Stimulated activated memory B cell treated with anti-CD40 and anti-IgM and Interleukin-4, amounts not matched to agents 10 μg/mL and 1 μg/mL and 100 μg/mL, for 72 hours (primary cell): ENCODE measurements at regions not wholly inside any gene's neighbourhood (a gene's known extent, or its start where the extent isn't known, plus 50 kb on each side); places are given as distances from the start of the nearest gene placed in this dataset.

Source experiments
- ATAC-seq: fragments of 150-1000 bp; cut with Tn5 transposase; 2 replicates; pipeline ENCODE4 v1.10.0; 2021
- H3K27ac Mint-ChIP-seq: one replicate; pipeline ENCODE4 v1.8.0; 2022; ENCODE audit warnings: mild to moderate bottlenecking, mixed read lengths
- H3K27me3 Mint-ChIP-seq: one replicate; pipeline ENCODE4 v1.8.0; 2022; ENCODE audit warnings: mixed read lengths
- H3K36me3 Mint-ChIP-seq: one replicate; pipeline ENCODE4 v1.8.0; 2022; ENCODE audit warnings: mixed read lengths
- H3K4me1 Mint-ChIP-seq: one replicate; pipeline ENCODE4 v1.8.0; 2022; ENCODE audit warnings: mixed read lengths
- H3K4me3 Mint-ChIP-seq: one replicate; pipeline ENCODE4 v1.8.0; 2022; ENCODE audit warnings: mild to moderate bottlenecking, moderate library complexity, mixed read lengths
- H3K9me3 Mint-ChIP-seq: one replicate; pipeline ENCODE4 v1.8.0; 2022; ENCODE audit warnings: mixed read lengths

- no peak overlapping the region for H3K27ac Mint-ChIP-seq
Measured at GRCh38 chr10:108436096-108436495, 1271.6 kb upstream of the SORCS1 start.

GRCh38 chr10:108434559-108435252, 1270.2 kb upstream of the SORCS1 start:
- Mint-ChIP-seq H3K4me1 (no peaks in the 10 kb centered on the region), H3K4me3 (no peak overlapping the region), H3K36me3 (no peaks in the 10 kb centered on the region), H3K27ac (no peak overlapping the region), H3K9me3 (no peaks in the 10 kb centered on the region), H3K27me3 (no peaks in the 10 kb centered on the region)
- no peak for ATAC-seq

More at GRCh38 chr10:108436096-108436495, 1271.6 kb upstream of the SORCS1 start:
- Mint-ChIP-seq H3K9me3 (no peaks in the 10 kb centered on the region), H3K4me3 (no peak overlapping the region), H3K36me3 (no peaks in the 10 kb centered on the region), H3K27me3 (no peaks in the 10 kb centered on the region), H3K4me1 (no peaks in the 10 kb centered on the region)
- no peak for ATAC-seq

- Mint-ChIP-seq H3K4me1 (no peaks in the 10 kb centered on the region), H3K27me3 (no peaks in the 10 kb centered on the region), H3K4me3 (no peak overlapping the region), H3K9me3 (no peaks in the 10 kb centered on the region), H3K36me3 (no peaks in the 10 kb centered on the region), H3K27ac (no peak overlapping the region)
- ATAC-seq, result peak; percentile 13
Measured at GRCh38 chr10:108427146-108427545, 1262.6 kb upstream of the SORCS1 start.

GRCh38 chr10:108425283-108425964, 1260.9 kb upstream of the SORCS1 start:
- no peaks in the 10 kb centered on the region for H3K4me1 Mint-ChIP-seq
- H3K9me3 Mint-ChIP-seq, result no peaks in the 10 kb centered on the region
- no peaks in the 10 kb centered on the region for H3K36me3 Mint-ChIP-seq
- H3K27me3 Mint-ChIP-seq, result no peaks in the 10 kb centered on the region
- H3K27ac Mint-ChIP-seq, result no peak overlapping the region
- H3K4me3 Mint-ChIP-seq, result no peak overlapping the region
- ATAC-seq, result no peak

- no peak for ATAC-seq
- H3K27ac Mint-ChIP-seq, result no peak overlapping the region
- H3K9me3 Mint-ChIP-seq, result no peaks in the 10 kb centered on the region
- H3K4me1 Mint-ChIP-seq, result no peaks in the 10 kb centered on the region
- H3K4me3 Mint-ChIP-seq, result no peak overlapping the region
- no peaks in the 10 kb centered on the region for H3K27me3 Mint-ChIP-seq
- no peaks in the 10 kb centered on the region for H3K36me3 Mint-ChIP-seq
Measured at GRCh38 chr10:108424656-108425055, 1260.2 kb upstream of the SORCS1 start.

- H3K4me1 Mint-ChIP-seq, result no peaks in the 10 kb centered on the region
- H3K27ac Mint-ChIP-seq, result no peak overlapping the region
- ATAC-seq, result no peak
- H3K27me3 Mint-ChIP-seq, result no peaks in the 10 kb centered on the region
- H3K4me3 Mint-ChIP-seq, result no peak overlapping the region
- H3K9me3 Mint-ChIP-seq, result no peaks in the 10 kb centered on the region
- H3K36me3 Mint-ChIP-seq, result no peaks in the 10 kb centered on the region
Measured at GRCh38 chr10:108422286-108422685, 1257.8 kb upstream of the SORCS1 start.

GRCh38 chr10:108421266-108421665, 1256.8 kb upstream of the SORCS1 start:
- Mint-ChIP-seq H3K27me3 (no peaks in the 10 kb centered on the region), H3K9me3 (no peaks in the 10 kb centered on the region), H3K4me1 (no peaks in the 10 kb centered on the region), H3K36me3 (no peaks in the 10 kb centered on the region), H3K4me3 (no peak overlapping the region), H3K27ac (no peak overlapping the region)
- no peak for ATAC-seq

GRCh38 chr10:108413954-108414353, 1249.4 kb upstream of the SORCS1 start:
- H3K4me3 Mint-ChIP-seq, result no peak overlapping the region
- no peak overlapping the region for H3K27ac Mint-ChIP-seq
- H3K9me3 Mint-ChIP-seq, result no peaks in the 10 kb centered on the region
- H3K27me3 Mint-ChIP-seq, result no peaks in the 10 kb centered on the region
- ATAC-seq, result no peak
- no peaks in the 10 kb centered on the region for H3K36me3 Mint-ChIP-seq
- H3K4me1 Mint-ChIP-seq, result no peaks in the 10 kb centered on the region

- Mint-ChIP-seq H3K27ac (no peak overlapping the region), H3K9me3 (no peaks in the 10 kb centered on the region), H3K4me3 (no peak overlapping the region), H3K27me3 (no peaks in the 10 kb centered on the region), H3K4me1 (no peaks in the 10 kb centered on the region), H3K36me3 (no peaks in the 10 kb centered on the region)
- ATAC-seq, result no peak
Measured at GRCh38 chr10:108412323-108412722, 1247.8 kb upstream of the SORCS1 start.

- H3K27ac Mint-ChIP-seq, result no peak overlapping the region
- no peaks in the 10 kb centered on the region for H3K36me3 Mint-ChIP-seq
- no peaks in the 10 kb centered on the region for H3K9me3 Mint-ChIP-seq
- no peak overlapping the region for H3K4me3 Mint-ChIP-seq
- no peak for ATAC-seq
- no peaks in the 10 kb centered on the region for H3K27me3 Mint-ChIP-seq
- no peaks in the 10 kb centered on the region for H3K4me1 Mint-ChIP-seq
Measured at GRCh38 chr10:108411894-108412293, 1247.4 kb upstream of the SORCS1 start.

GRCh38 chr10:108411206-108411605, 1246.7 kb upstream of the SORCS1 start:
- Mint-ChIP-seq H3K27ac (no peak overlapping the region), H3K4me1 (no peaks in the 10 kb centered on the region), H3K27me3 (no peaks in the 10 kb centered on the region), H3K36me3 (no peaks in the 10 kb centered on the region), H3K9me3 (no peaks in the 10 kb centered on the region), H3K4me3 (no peak overlapping the region)
- no peak for ATAC-seq

- Mint-ChIP-seq H3K27me3 (no peaks in the 10 kb centered on the region), H3K4me1 (no peaks in the 10 kb centered on the region), H3K36me3 (no peaks in the 10 kb centered on the region), H3K27ac (no peak overlapping the region), H3K4me3 (no peak overlapping the region), H3K9me3 (no peaks in the 10 kb centered on the region)
- ATAC-seq, result no peak
Measured at GRCh38 chr10:108410236-108410635, 1245.7 kb upstream of the SORCS1 start.

GRCh38 chr10:108409306-108409705, 1244.8 kb upstream of the SORCS1 start:
- Mint-ChIP-seq H3K4me3 (no peak overlapping the region), H3K9me3 (peaks cover 4% of the 10 kb centered on the region), H3K27ac (no peak overlapping the region), H3K36me3 (no peaks in the 10 kb centered on the region), H3K4me1 (no peaks in the 10 kb centered on the region), H3K27me3 (no peaks in the 10 kb centered on the region)
- ATAC-seq, result no peak

- H3K27me3 Mint-ChIP-seq, result no peaks in the 10 kb centered on the region
- H3K9me3 Mint-ChIP-seq, result peaks cover 4% of the 10 kb centered on the region
- no peak overlapping the region for H3K4me3 Mint-ChIP-seq
- no peak for ATAC-seq
- no peaks in the 10 kb centered on the region for H3K36me3 Mint-ChIP-seq
- H3K4me1 Mint-ChIP-seq, result no peaks in the 10 kb centered on the region
- no peak overlapping the region for H3K27ac Mint-ChIP-seq
Measured at GRCh38 chr10:108404155-108404554, 1239.6 kb upstream of the SORCS1 start.

- H3K4me3 Mint-ChIP-seq, result no peak overlapping the region
- no peak for ATAC-seq
- no peaks in the 10 kb centered on the region for H3K36me3 Mint-ChIP-seq
- no peaks in the 10 kb centered on the region for H3K4me1 Mint-ChIP-seq
- H3K27ac Mint-ChIP-seq, result no peak overlapping the region
- no peaks in the 10 kb centered on the region for H3K27me3 Mint-ChIP-seq
- peaks cover under 1% of the 10 kb centered on the region for H3K9me3 Mint-ChIP-seq
Measured at GRCh38 chr10:108399465-108399864, 1235.0 kb upstream of the SORCS1 start.

GRCh38 chr10:108393089-108393488, 1228.6 kb upstream of the SORCS1 start:
- no peaks in the 10 kb centered on the region for H3K36me3 Mint-ChIP-seq
- H3K9me3 Mint-ChIP-seq, result no peaks in the 10 kb centered on the region
- H3K4me3 Mint-ChIP-seq, result no peak overlapping the region
- no peak for ATAC-seq
- H3K27ac Mint-ChIP-seq, result no peak overlapping the region
- peaks cover 9% of the 10 kb centered on the region for H3K27me3 Mint-ChIP-seq
- no peaks in the 10 kb centered on the region for H3K4me1 Mint-ChIP-seq
